Naive thymus-derived CD4-positive, alpha-beta T cell (primary cell): ENCODE measurements at regions not wholly inside any gene's neighbourhood (a gene's known extent, or its start where the extent isn't known, plus 50 kb on each side); places are given as distances from the start of the nearest gene placed in this dataset.

ENCODE experiments used
- ATAC-seq: fragments of 150-1000 bp; cut with Tn5 transposase; 2 replicates; pipeline ENCODE4 v1.10.0; 2021; ENCODE audit warnings: mild to moderate bottlenecking, moderate library complexity
- CTCF ChIA-PET: fragments of 350-600 bp; sonication (Branson Sonifier 250); formaldehyde crosslinking; loops from one replicate; lab custom pipeline; 2021; ENCODE audit warnings: antibody characterized with exemption; lab: Charles Lee
- POLR2A ChIA-PET: fragments of 350-600 bp; sonication (Branson Sonifier 250); formaldehyde crosslinking; loops from one replicate; lab custom pipeline; 2021; ENCODE audit warnings: antibody characterized with exemption, inconsistent platforms; lab: Charles Lee
- DNase-seq, 9 donors: peaks; one replicate each; pipeline versions ENCODE4 v3.0.0 to v3.0.0-alpha.2; 2020 to 2022; ENCODE audit warnings: mixed read lengths in 1 of 9
- H3K27ac ChIP-seq: one replicate; pipeline ENCODE4 v1.7.0; 2013; ENCODE audit warnings: mild to moderate bottlenecking, low read depth, low read length, moderate library complexity
- H3K27me3 ChIP-seq, 2 donors: one replicate each; pipeline ENCODE4 v1.7.0; 2013; ENCODE audit warnings: low read length in 2 of 2, mild to moderate bottlenecking in 2 of 2, moderate library complexity in 2 of 2; ENCODE audit not compliant: control insufficient read depth in 2 of 2, insufficient read depth in 2 of 2
- H3K36me3 ChIP-seq, 3 experiments: 1 replicate in 2 of 3; 2 replicates in 1 of 3; pipeline ENCODE4 v1.7.0; 2013; ENCODE audit warnings: low read length in 3 of 3, mild to moderate bottlenecking in 3 of 3, moderate library complexity in 1 of 3; ENCODE audit not compliant: insufficient read depth in 3 of 3, control insufficient read depth in 2 of 3
- H3K4me1 ChIP-seq, 2 donors: one replicate each; pipeline ENCODE4 v1.7.0; 2013; ENCODE audit warnings: low read length in 2 of 2, mild to moderate bottlenecking in 2 of 2, moderate library complexity in 1 of 2; ENCODE audit not compliant: control insufficient read depth in 2 of 2, insufficient read depth in 2 of 2
- H3K4me3 ChIP-seq: 2 replicates; pipeline ENCODE4 v1.7.0; 2013; ENCODE audit warnings: mild to moderate bottlenecking, low read length
- H3K9me3 ChIP-seq, 3 experiments: 1 replicate in 2 of 3; 2 replicates in 1 of 3; pipeline ENCODE4 v1.7.0; 2013; ENCODE audit warnings: low read length in 3 of 3; ENCODE audit not compliant: control insufficient read depth in 2 of 3
- H3K27ac Mint-ChIP-seq, 9 donors: one replicate each; pipeline ENCODE4 v1.8.0; 2020 to 2022; ENCODE audit warnings: mixed read lengths in 9 of 9, mild to moderate bottlenecking in 8 of 9, moderate library complexity in 5 of 9, inconsistent platforms in 2 of 9
- H3K27me3 Mint-ChIP-seq, 5 donors: one replicate each; pipeline ENCODE4 v1.8.0; 2021 to 2022; ENCODE audit warnings: mixed read lengths in 5 of 5, mild to moderate bottlenecking in 1 of 5
- H3K36me3 Mint-ChIP-seq, 5 donors: one replicate each; pipeline ENCODE4 v1.8.0; 2020 to 2022; ENCODE audit warnings: mixed read lengths in 5 of 5, mild to moderate bottlenecking in 3 of 5, inconsistent platforms in 1 of 5
- H3K4me1 Mint-ChIP-seq, 7 donors: one replicate each; pipeline ENCODE4 v1.8.0; 2020 to 2022; ENCODE audit warnings: mixed read lengths in 7 of 7, mild to moderate bottlenecking in 3 of 7, inconsistent platforms in 1 of 7
- H3K4me3 Mint-ChIP-seq, 10 donors: one replicate each; pipeline ENCODE4 v1.8.0; 2020 to 2022; ENCODE audit warnings: mild to moderate bottlenecking in 10 of 10, mixed read lengths in 10 of 10, moderate library complexity in 6 of 10, inconsistent platforms in 2 of 10
- H3K9me3 Mint-ChIP-seq, 11 donors: one replicate each; pipeline ENCODE4 v1.8.0; 2020 to 2022; ENCODE audit warnings: mixed read lengths in 11 of 11, mild to moderate bottlenecking in 4 of 11, inconsistent platforms in 1 of 11, moderate library complexity in 1 of 11
- intact Hi-C, 2 donors: fragments of 100-400 bp; cut with micrococcal nuclease; formaldehyde crosslinking; loops; one replicate each; pipeline ENCODE4 v1.15.1; 2023

GRCh38 chr5:155309021-155309746 is 295.6 kb downstream of the KIF4B start:
- ChIA-PET POLR2A (no interaction called here), CTCF (no interaction called here)
- Histone ChIP-seq H3K4me1 (no peaks in the 10 kb centered on the region), H3K4me3 (no peak overlapping the region), H3K36me3 (no peaks in the 10 kb centered on the region), H3K27ac (no peak overlapping the region), H3K27me3 (no peaks in the 10 kb centered on the region), H3K9me3 (no peaks in the 10 kb centered on the region)
- H3K27me3 Mint-ChIP-seq = peaks cover 0 to 15% (median 0%) of the 10 kb centered on the region in 5 donors
- H3K4me3 Mint-ChIP-seq = no peak overlapping the region
- intact Hi-C loops = no loop called here
- H3K9me3 Mint-ChIP-seq = peaks cover 0 to 22% (median 0%) of the 10 kb centered on the region in 11 donors
- no peaks in the 10 kb centered on the region for H3K36me3 Mint-ChIP-seq
- H3K4me1 Mint-ChIP-seq = no peaks in the 10 kb centered on the region
- ATAC-seq (no peak), DNase-seq (no peak)
- no peak overlapping the region for H3K27ac Mint-ChIP-seq

GRCh38 chr5:155311721-155312120 is 298.2 kb downstream of the KIF4B start:
- no peaks in the 10 kb centered on the region for H3K9me3 ChIP-seq
- H3K4me3 ChIP-seq = no peak overlapping the region
- H3K4me1 ChIP-seq = no peaks in the 10 kb centered on the region
- Mint-ChIP-seq H3K4me3 (no peak overlapping the region), H3K27me3 (peaks cover 0 to 13% (median 0%) of the 10 kb centered on the region in 5 donors), H3K36me3 (no peaks in the 10 kb centered on the region), H3K9me3 (peaks cover 0 to 22% (median 0%) of the 10 kb centered on the region in 11 donors), H3K4me1 (no peaks in the 10 kb centered on the region), H3K27ac (no peak overlapping the region)
- no peaks in the 10 kb centered on the region for H3K36me3 ChIP-seq
- CTCF ChIA-PET = no interaction called here
- ATAC-seq = no peak
- POLR2A ChIA-PET = no interaction called here
- no peak overlapping the region for H3K27ac ChIP-seq
- H3K27me3 ChIP-seq = no peaks in the 10 kb centered on the region
- no peak for DNase-seq
- intact Hi-C loops = no loop called here

- ChIA-PET POLR2A (no interaction called here), CTCF (no interaction called here)
- Mint-ChIP-seq H3K27ac (no peak overlapping the region), H3K4me1 (no peaks in the 10 kb centered on the region), H3K27me3 (peaks cover 0 to 7% (median 0%) of the 10 kb centered on the region in 5 donors), H3K36me3 (no peaks in the 10 kb centered on the region), H3K4me3 (no peak overlapping the region), H3K9me3 (peaks cover 0 to 30% (median 1%) of the 10 kb centered on the region in 11 donors)
- Histone ChIP-seq H3K4me1 (no peaks in the 10 kb centered on the region), H3K27ac (no peak overlapping the region), H3K4me3 (no peak overlapping the region), H3K36me3 (no peaks in the 10 kb centered on the region), H3K9me3 (no peaks in the 10 kb centered on the region), H3K27me3 (no peaks in the 10 kb centered on the region)
- ATAC-seq = no peak
- intact Hi-C loops = no loop called here
- DNase-seq = no peak
These were observed 300.0 kb downstream of the KIF4B start for GRCh38 chr5:155313518-155313917.

GRCh38 chr5:155316070-155316714 is 302.6 kb downstream of the KIF4B start:
- H3K36me3 ChIP-seq = no peaks in the 10 kb centered on the region
- H3K36me3 Mint-ChIP-seq = no peaks in the 10 kb centered on the region
- no peak overlapping the region for H3K27ac ChIP-seq
- intact Hi-C loops = no loop called here
- no peak for DNase-seq
- CTCF ChIA-PET = no interaction called here
- no peak overlapping the region for H3K4me3 ChIP-seq
- H3K27me3 Mint-ChIP-seq = peaks cover 0 to 7% (median 0%) of the 10 kb centered on the region in 5 donors
- POLR2A ChIA-PET = no interaction called here
- no peak for ATAC-seq
- peaks cover 0 to 37% (median 1%) of the 10 kb centered on the region in 11 donors for H3K9me3 Mint-ChIP-seq
- no peak overlapping the region for H3K27ac Mint-ChIP-seq
- no peak overlapping the region for H3K4me3 Mint-ChIP-seq
- H3K27me3 ChIP-seq = no peaks in the 10 kb centered on the region
- H3K4me1 ChIP-seq = no peaks in the 10 kb centered on the region
- H3K4me1 Mint-ChIP-seq = no peaks in the 10 kb centered on the region
- no peaks in the 10 kb centered on the region for H3K9me3 ChIP-seq

GRCh38 chr5:155332618-155333017 is 319.1 kb downstream of the KIF4B start:
- Mint-ChIP-seq H3K27ac (no peak overlapping the region), H3K4me3 (no peak overlapping the region), H3K4me1 (no peaks in the 10 kb centered on the region), H3K36me3 (no peaks in the 10 kb centered on the region), H3K9me3 (peaks cover 0 to 16% (median 2%) of the 10 kb centered on the region in 11 donors), H3K27me3 (peaks cover 0 to 4% (median 0%) of the 10 kb centered on the region in 5 donors)
- ChIA-PET POLR2A (no interaction called here), CTCF (no interaction called here)
- intact Hi-C loops = no loop called here
- Histone ChIP-seq H3K9me3 (no peaks in the 10 kb centered on the region), H3K27ac (no peak overlapping the region), H3K4me1 (no peaks in the 10 kb centered on the region), H3K36me3 (no peaks in the 10 kb centered on the region), H3K4me3 (no peak overlapping the region), H3K27me3 (no peaks in the 10 kb centered on the region)
- no peak for DNase-seq
- ATAC-seq = no peak

GRCh38 chr5:155342956-155343355 is 329.4 kb downstream of the KIF4B start:
- intact Hi-C loops = no loop called here
- H3K36me3 ChIP-seq = no peaks in the 10 kb centered on the region
- no peaks in the 10 kb centered on the region for H3K27me3 ChIP-seq
- Mint-ChIP-seq H3K36me3 (no peaks in the 10 kb centered on the region), H3K27me3 (peaks cover 0 to 10% (median 0%) of the 10 kb centered on the region in 5 donors), H3K27ac (no peak overlapping the region), H3K4me1 (no peaks in the 10 kb centered on the region), H3K9me3 (peaks cover 0 to 7% (median 0%) of the 10 kb centered on the region in 11 donors), H3K4me3 (no peak overlapping the region)
- H3K4me3 ChIP-seq = no peak overlapping the region
- no peaks in the 10 kb centered on the region for H3K4me1 ChIP-seq
- DNase-seq = no peak
- no peaks in the 10 kb centered on the region for H3K9me3 ChIP-seq
- ATAC-seq = no peak
- no peak overlapping the region for H3K27ac ChIP-seq
- ChIA-PET CTCF (no interaction called here), POLR2A (no interaction called here)

GRCh38 chr5:155343468-155343867 is 329.9 kb downstream of the KIF4B start:
- Mint-ChIP-seq H3K9me3 (peaks cover 0 to 11% (median 0%) of the 10 kb centered on the region in 11 donors), H3K27me3 (peaks cover 0 to 10% (median 0%) of the 10 kb centered on the region in 5 donors), H3K27ac (no peak overlapping the region), H3K4me3 (no peak overlapping the region), H3K36me3 (no peaks in the 10 kb centered on the region), H3K4me1 (no peaks in the 10 kb centered on the region)
- no peak overlapping the region for H3K4me3 ChIP-seq
- intact Hi-C loops = no loop called here
- ChIA-PET CTCF (no interaction called here), POLR2A (no interaction called here)
- DNase-seq = no peak
- H3K4me1 ChIP-seq = no peaks in the 10 kb centered on the region
- no peaks in the 10 kb centered on the region for H3K27me3 ChIP-seq
- no peaks in the 10 kb centered on the region for H3K9me3 ChIP-seq
- H3K36me3 ChIP-seq = no peaks in the 10 kb centered on the region
- no peak for ATAC-seq
- H3K27ac ChIP-seq = no peak overlapping the region
